ENCODE measurements at regions not wholly inside any gene's neighbourhood (a gene's known extent, or its start where the extent isn't known, plus 50 kb on each side); places are given as distances from the start of the nearest gene placed in this dataset.
"Not testable (repeated sequence)": the region's sequence is repeated elsewhere in the genome, so short reads cannot be mapped to it uniquely, and the experiment has no call there.

- DNase-seq (ENCODE audit: low spot score) = no peak
Observed at GRCh38 chr2:176976736-176977685, 235.6 kb upstream of the HNRNPA3 start.

- DNase-seq (ENCODE audit: low spot score) = peak; percentile 9
Observed at GRCh38 chr2:176978921-176979320, 233.7 kb upstream of the HNRNPA3 start.

GRCh38 chr2:176979981-176980710 is 232.4 kb upstream of the HNRNPA3 start:
- DNase-seq (ENCODE audit: low spot score) = no peak

GRCh38 chr2:176984987-176985386 is 227.6 kb upstream of the HNRNPA3 start:
- DNase-seq (ENCODE audit: low spot score) = no peak

GRCh38 chr2:176985871-176986270 is 226.7 kb upstream of the HNRNPA3 start:
- no peak for DNase-seq (ENCODE audit: low spot score)

- no peak for DNase-seq (ENCODE audit: low spot score)
Observed at GRCh38 chr2:176986487-176986886, 226.1 kb upstream of the HNRNPA3 start.

- DNase-seq (ENCODE audit: low spot score) = no peak
Observed at GRCh38 chr2:176991411-176991810, 221.2 kb upstream of the HNRNPA3 start.

GRCh38 chr2:176997074-176997791 is 215.4 kb upstream of the HNRNPA3 start:
- DNase-seq (ENCODE audit: low spot score) = peak; percentile 84

- DNase-seq (ENCODE audit: low spot score) = no peak
Observed at GRCh38 chr2:176997792-176998169, 214.8 kb upstream of the HNRNPA3 start.

GRCh38 chr2:176999301-176999700 is 213.3 kb upstream of the HNRNPA3 start:
- DNase-seq (ENCODE audit: low spot score) = no peak

GRCh38 chr2:177000061-177000714 is 212.4 kb upstream of the HNRNPA3 start:
- no peak for DNase-seq (ENCODE audit: low spot score)

GRCh38 chr2:177000715-177001072 is 211.9 kb upstream of the HNRNPA3 start:
- DNase-seq (ENCODE audit: low spot score) = no peak

GRCh38 chr2:177001334-177001733 is 211.3 kb upstream of the HNRNPA3 start:
- DNase-seq (ENCODE audit: low spot score) = no peak

GRCh38 chr2:177002983-177003382 is 209.6 kb upstream of the HNRNPA3 start:
- no peak for DNase-seq (ENCODE audit: low spot score)

GRCh38 chr2:177007726-177008125 is 204.9 kb upstream of the HNRNPA3 start:
- not testable (repeated sequence) for DNase-seq (ENCODE audit: low spot score)

- not testable (repeated sequence) for DNase-seq (ENCODE audit: low spot score)
Observed at GRCh38 chr2:177008662-177009061, 203.9 kb upstream of the HNRNPA3 start.

- DNase-seq (ENCODE audit: low spot score) = no peak
Observed at GRCh38 chr2:177010146-177010545, 202.4 kb upstream of the HNRNPA3 start.

- no peak for DNase-seq (ENCODE audit: low spot score)
Observed at GRCh38 chr2:177010861-177011260, 201.7 kb upstream of the HNRNPA3 start.

GRCh38 chr2:177014946-177015345 is 197.6 kb upstream of the HNRNPA3 start:
- no peak for DNase-seq (ENCODE audit: low spot score)

- DNase-seq (ENCODE audit: low spot score) = no peak
Observed at GRCh38 chr2:177015356-177015923, 197.2 kb upstream of the HNRNPA3 start.

- DNase-seq (ENCODE audit: low spot score) = no peak
Observed at GRCh38 chr2:177020524-177021119, 192.0 kb upstream of the HNRNPA3 start.
